Upper lobe of right lung (tissue), 1 donor: ENCODE measurements at regions not wholly inside any gene's neighbourhood (a gene's known extent, or its start where the extent isn't known, plus 50 kb on each side); places are given as distances from the start of the nearest gene placed in this dataset.

Source experiments
- ATAC-seq: fragments of 200-7000 bp; cut with Tn5 transposase; one replicate; pipeline ENCODE4 v1.9.1; 2020; ENCODE audit warnings: mild to moderate bottlenecking, moderate library complexity
- DNase-seq: peaks from one replicate; pipeline ENCODE4 v3.0.0-alpha.2; 2020
- H3K27ac ChIP-seq: fragments of 200-600 bp; one replicate; pipeline ENCODE4 v1.8.0; 2022
- H3K27me3 ChIP-seq: fragments of 200-600 bp; one replicate; pipeline ENCODE4 v1.8.0; 2022; ENCODE audit warnings: mild to moderate bottlenecking
- H3K36me3 ChIP-seq: fragments of 200-600 bp; one replicate; pipeline ENCODE4 v1.8.0; 2022
- H3K4me1 ChIP-seq: fragments of 200-600 bp; one replicate; pipeline ENCODE4 v1.8.0; 2022
- H3K4me3 ChIP-seq: fragments of 200-600 bp; one replicate; pipeline ENCODE4 v1.8.0; 2022; ENCODE audit warnings: mild to moderate bottlenecking
- H3K9me3 ChIP-seq: fragments of 200-600 bp; one replicate; pipeline ENCODE4 v1.8.0; 2022
- intact Hi-C: fragments of 100-400 bp; cut with DNase I; formaldehyde crosslinking; loops from one replicate; pipeline ENCODE4 v1.11.0; 2022
- TF ChIP-seq, protein P1 (sequence below): fragments of 200-600 bp; IDR thresholded peaks from one replicate; pipeline ENCODE4 v1.8.0; 2022; ENCODE audit warnings: antibody characterized with exemption
- donor health status: DM: no; HTN: yes; CAD: no; lungs with severe emphysema.

DNA sequence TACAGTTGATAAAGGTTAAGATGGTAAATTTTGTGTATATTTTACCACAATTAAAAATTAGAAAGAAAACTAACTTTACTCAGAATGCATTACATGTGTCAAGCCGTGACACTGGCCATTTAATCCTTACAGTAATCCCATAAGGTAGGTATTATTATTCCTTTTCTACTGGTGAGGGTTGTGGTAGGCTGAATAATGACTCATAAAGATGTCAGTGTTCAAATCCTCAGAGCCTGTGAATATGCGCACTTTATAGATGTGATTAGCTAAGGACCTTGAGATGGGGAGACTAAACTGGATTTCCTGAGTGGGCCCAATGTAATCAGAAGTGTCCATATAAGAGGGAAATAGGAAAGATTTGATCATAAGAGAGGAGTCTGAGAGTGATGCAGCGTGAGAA lies 288.1 kb downstream of the TMEM167A start:
- H3K27me3 ChIP-seq: no peaks in the 10 kb centered on the region

DNA sequence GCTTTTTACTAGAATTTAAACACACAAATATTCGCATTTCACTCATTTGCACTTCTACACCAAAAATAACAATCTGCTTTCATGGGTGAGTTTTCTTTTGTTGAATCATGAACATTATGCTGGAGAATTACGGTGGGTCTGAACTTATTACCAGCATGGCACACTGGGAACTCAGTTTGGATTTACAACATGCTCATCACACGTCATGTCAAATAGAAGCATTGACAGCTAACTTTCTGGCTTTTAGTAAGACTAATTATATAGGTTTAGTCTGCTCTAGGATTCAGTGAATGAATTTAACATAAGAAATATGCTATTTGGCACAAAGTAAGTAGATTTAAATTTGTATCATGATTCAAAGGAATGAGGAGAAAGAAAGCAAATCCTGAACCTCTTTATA lies 290.4 kb downstream of the TMEM167A start:
- DNase-seq (no peak), ATAC-seq (no peak)
- TF ChIP-seq, protein P1, sequence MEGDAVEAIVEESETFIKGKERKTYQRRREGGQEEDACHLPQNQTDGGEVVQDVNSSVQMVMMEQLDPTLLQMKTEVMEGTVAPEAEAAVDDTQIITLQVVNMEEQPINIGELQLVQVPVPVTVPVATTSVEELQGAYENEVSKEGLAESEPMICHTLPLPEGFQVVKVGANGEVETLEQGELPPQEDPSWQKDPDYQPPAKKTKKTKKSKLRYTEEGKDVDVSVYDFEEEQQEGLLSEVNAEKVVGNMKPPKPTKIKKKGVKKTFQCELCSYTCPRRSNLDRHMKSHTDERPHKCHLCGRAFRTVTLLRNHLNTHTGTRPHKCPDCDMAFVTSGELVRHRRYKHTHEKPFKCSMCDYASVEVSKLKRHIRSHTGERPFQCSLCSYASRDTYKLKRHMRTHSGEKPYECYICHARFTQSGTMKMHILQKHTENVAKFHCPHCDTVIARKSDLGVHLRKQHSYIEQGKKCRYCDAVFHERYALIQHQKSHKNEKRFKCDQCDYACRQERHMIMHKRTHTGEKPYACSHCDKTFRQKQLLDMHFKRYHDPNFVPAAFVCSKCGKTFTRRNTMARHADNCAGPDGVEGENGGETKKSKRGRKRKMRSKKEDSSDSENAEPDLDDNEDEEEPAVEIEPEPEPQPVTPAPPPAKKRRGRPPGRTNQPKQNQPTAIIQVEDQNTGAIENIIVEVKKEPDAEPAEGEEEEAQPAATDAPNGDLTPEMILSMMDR: no peak
- intact Hi-C loops: no loop called here
- no peaks in the 10 kb centered on the region for H3K36me3 ChIP-seq
- H3K27ac ChIP-seq: no peak overlapping the region
- H3K4me1 ChIP-seq: no peaks in the 10 kb centered on the region
- no peak overlapping the region for H3K4me3 ChIP-seq
- no peaks in the 10 kb centered on the region for H3K27me3 ChIP-seq
- no peaks in the 10 kb centered on the region for H3K9me3 ChIP-seq

More for the DNA sequence above, 288.1 kb downstream of the TMEM167A start:
- intact Hi-C loops: no loop called here
- Histone ChIP-seq H3K4me3 (no peak overlapping the region), H3K36me3 (no peaks in the 10 kb centered on the region), H3K9me3 (no peaks in the 10 kb centered on the region), H3K27ac (no peak overlapping the region), H3K4me1 (no peaks in the 10 kb centered on the region)
- no peak for DNase-seq
- TF ChIP-seq, protein P1: no peak
- ATAC-seq: no peak

DNA sequence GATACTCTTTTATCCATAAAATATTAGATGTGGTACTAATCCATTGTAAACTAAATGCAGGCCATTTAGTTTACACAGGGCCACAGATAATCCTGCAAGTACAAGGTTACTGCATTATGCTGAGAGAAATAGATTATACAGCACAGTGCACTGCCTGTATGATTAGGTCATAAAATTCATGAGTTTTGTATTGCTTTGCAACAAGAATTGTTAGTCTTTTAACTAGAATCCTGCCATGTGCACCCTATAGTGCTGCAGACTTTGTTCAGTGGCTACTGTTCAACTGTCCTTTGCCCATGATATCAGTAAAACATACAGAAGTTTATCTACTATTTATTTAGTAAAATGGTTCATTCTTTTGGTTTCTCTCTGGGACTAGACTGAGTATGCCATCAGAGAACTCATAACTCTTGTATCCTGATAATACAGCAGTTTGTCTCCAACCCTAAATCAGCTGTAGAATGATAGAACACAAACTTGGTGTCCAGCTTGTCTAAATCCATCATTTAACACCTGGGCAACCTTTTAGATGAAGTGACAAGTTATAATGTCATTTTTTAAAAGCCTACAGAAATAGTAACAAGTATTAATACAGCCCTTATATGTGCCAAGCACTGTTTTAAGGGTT lies 291.2 kb downstream of the TMEM167A start:
- intact Hi-C loops: no loop called here
- Histone ChIP-seq H3K27ac (no peak overlapping the region), H3K4me3 (no peak overlapping the region), H3K27me3 (no peaks in the 10 kb centered on the region), H3K36me3 (no peaks in the 10 kb centered on the region), H3K9me3 (no peaks in the 10 kb centered on the region), H3K4me1 (no peaks in the 10 kb centered on the region)
- TF ChIP-seq, protein P1: no peak
- no peak for DNase-seq
- no peak for ATAC-seq

DNA sequence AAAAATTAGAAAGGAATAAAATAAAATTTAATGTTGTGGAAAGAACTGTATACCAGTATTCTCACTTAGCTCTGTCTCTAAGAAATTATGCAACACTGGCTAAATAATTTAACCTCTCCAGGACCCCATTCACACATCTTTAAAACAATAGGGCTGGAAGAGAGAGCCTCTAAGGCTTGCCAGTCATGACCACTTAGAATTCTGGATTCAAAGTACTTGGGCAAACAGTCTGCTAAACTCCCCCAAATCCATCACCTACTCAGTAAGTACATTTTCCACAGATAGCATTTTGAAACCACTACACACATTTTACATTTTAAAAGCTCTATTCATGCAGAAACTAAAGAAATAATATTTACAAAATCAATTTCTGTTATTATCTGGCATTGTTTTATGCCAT lies 291.7 kb downstream of the TMEM167A start:
- intact Hi-C loops: no loop called here
- Histone ChIP-seq H3K4me3 (no peak overlapping the region), H3K27me3 (no peaks in the 10 kb centered on the region), H3K27ac (no peak overlapping the region), H3K4me1 (no peaks in the 10 kb centered on the region), H3K9me3 (no peaks in the 10 kb centered on the region), H3K36me3 (no peaks in the 10 kb centered on the region)
- TF ChIP-seq, protein P1: no peak
- ATAC-seq (no peak), DNase-seq (no peak)

DNA sequence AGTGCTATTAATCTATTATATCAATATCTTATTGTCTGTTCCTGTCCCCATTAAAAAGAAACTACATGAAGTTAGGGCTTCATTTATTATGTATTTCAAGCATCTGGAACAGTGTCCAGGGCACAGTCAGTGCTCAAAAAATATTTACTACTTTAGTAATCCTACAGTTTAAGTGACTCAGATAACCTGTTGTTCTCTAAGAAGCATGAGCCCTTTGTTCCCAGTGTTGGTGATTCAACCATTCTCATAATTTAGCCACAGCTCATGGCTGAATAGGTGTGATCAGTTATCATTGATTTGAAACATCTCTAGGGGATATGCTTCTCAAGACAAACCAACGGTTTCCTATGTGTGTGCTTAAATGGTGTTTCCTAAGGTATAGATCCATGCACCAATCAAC lies 292.7 kb downstream of the TMEM167A start:
- Histone ChIP-seq H3K27me3 (no peaks in the 10 kb centered on the region), H3K36me3 (no peaks in the 10 kb centered on the region), H3K4me3 (no peak overlapping the region), H3K27ac (no peak overlapping the region), H3K4me1 (no peaks in the 10 kb centered on the region), H3K9me3 (no peaks in the 10 kb centered on the region)
- intact Hi-C loops: no loop called here
- TF ChIP-seq, protein P1: no peak
- DNase-seq: no peak
- ATAC-seq: no peak

DNA sequence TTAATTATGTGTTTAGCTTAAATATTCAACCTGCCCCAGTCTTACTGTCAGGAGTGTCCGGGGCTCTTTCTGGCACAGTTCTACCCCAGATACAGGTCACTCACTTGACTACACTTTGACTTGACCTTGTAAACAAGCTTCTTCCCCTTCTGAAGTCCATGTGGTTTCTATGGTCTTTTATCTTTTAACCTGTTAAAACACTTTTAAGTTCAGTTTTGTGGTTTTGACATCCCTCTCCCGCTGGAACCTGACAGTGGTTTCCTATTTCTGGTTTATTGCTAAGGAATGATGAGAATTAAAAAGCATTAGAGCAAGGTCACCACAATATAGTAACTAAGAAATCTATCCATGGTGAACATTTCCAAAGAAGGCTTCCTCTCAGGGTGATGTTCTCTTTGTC lies 300.1 kb downstream of the TMEM167A start:
- no peaks in the 10 kb centered on the region for H3K4me1 ChIP-seq
- H3K27me3 ChIP-seq: no peaks in the 10 kb centered on the region
- TF ChIP-seq, protein P1: no peak
- ATAC-seq: no peak
- no peaks in the 10 kb centered on the region for H3K9me3 ChIP-seq
- DNase-seq: no peak
- intact Hi-C loops: no loop called here
- H3K27ac ChIP-seq: no peak overlapping the region
- H3K4me3 ChIP-seq: no peak overlapping the region
- H3K36me3 ChIP-seq: no peaks in the 10 kb centered on the region
